ENCODE measurements at regions not wholly inside any gene's neighbourhood (a gene's known extent, or its start where the extent isn't known, plus 50 kb on each side); places are given as distances from the start of the nearest gene placed in this dataset.

DNA sequence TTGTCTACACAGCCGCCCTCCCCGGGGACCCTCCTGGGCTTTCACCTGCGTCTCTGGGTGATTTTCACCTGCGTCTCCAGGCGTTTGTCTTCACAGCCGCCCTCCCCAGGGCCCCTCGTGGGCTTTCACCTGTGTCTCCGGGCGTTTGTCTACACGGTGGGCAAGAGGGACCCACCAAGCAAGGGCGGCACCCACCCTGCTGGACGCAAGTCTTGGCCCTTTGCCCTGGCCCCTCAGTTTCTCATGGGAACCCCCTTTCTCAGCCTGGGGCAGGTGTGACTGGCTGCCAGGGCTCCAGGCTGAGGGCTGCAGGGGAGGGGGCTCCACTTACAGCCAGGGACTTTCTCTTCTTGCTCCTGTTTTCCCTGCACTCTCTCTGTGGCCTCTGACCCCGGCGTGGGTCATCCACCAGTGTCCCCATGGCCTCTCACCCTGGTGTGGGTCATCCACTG lies 68.6 kb upstream of the GALNT9 start:
- TF ChIP-seq, protein P1, sequence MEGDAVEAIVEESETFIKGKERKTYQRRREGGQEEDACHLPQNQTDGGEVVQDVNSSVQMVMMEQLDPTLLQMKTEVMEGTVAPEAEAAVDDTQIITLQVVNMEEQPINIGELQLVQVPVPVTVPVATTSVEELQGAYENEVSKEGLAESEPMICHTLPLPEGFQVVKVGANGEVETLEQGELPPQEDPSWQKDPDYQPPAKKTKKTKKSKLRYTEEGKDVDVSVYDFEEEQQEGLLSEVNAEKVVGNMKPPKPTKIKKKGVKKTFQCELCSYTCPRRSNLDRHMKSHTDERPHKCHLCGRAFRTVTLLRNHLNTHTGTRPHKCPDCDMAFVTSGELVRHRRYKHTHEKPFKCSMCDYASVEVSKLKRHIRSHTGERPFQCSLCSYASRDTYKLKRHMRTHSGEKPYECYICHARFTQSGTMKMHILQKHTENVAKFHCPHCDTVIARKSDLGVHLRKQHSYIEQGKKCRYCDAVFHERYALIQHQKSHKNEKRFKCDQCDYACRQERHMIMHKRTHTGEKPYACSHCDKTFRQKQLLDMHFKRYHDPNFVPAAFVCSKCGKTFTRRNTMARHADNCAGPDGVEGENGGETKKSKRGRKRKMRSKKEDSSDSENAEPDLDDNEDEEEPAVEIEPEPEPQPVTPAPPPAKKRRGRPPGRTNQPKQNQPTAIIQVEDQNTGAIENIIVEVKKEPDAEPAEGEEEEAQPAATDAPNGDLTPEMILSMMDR (IDR thresholded peaks at IDR 0.05), result no peak
- TF ChIP-seq POLR2A (IDR thresholded peaks at IDR 0.05), result no peak
